ENCODE measurements at regions not wholly inside any gene's neighbourhood (a gene's known extent, or its start where the extent isn't known, plus 50 kb on each side); places are given as distances from the start of the nearest gene placed in this dataset.

DNA sequence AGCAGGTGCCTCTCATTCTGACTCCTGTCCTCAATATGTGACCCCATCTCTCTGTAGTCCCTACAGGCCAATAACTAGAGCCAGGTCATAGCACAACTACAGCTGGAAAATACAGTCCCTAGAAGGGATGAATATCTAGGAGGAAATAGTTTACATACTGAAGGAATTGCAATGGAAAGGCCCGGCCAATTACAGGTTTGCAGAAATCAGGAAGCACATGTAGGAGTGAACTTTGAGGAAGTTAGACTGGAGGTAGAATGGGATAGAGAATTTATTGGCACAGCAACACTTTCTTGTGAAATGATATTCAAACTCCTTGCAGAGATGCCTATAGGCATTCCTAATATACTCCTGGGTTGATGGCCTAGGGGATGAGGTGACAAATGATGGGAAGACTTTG lies 257.3 kb downstream of the GRIN2B start:
- DNase-seq (ENCODE audit: extremely low read depth, insufficient read length) = no peak
- no peak overlapping the region for H3K4me3 ChIP-seq (replicated peaks; ENCODE audit: low read depth, low read length)
- no peaks in the 10 kb centered on the region for H3K36me3 ChIP-seq (ENCODE audit: control insufficient read depth, insufficient read depth, low read length)
- no peaks in the 10 kb centered on the region; the same call in 1 of the 2 replicates for H3K27me3 ChIP-seq (replicated peaks; ENCODE audit: control insufficient read depth, insufficient read depth, low read length)
- TF ChIP-seq, protein P1, sequence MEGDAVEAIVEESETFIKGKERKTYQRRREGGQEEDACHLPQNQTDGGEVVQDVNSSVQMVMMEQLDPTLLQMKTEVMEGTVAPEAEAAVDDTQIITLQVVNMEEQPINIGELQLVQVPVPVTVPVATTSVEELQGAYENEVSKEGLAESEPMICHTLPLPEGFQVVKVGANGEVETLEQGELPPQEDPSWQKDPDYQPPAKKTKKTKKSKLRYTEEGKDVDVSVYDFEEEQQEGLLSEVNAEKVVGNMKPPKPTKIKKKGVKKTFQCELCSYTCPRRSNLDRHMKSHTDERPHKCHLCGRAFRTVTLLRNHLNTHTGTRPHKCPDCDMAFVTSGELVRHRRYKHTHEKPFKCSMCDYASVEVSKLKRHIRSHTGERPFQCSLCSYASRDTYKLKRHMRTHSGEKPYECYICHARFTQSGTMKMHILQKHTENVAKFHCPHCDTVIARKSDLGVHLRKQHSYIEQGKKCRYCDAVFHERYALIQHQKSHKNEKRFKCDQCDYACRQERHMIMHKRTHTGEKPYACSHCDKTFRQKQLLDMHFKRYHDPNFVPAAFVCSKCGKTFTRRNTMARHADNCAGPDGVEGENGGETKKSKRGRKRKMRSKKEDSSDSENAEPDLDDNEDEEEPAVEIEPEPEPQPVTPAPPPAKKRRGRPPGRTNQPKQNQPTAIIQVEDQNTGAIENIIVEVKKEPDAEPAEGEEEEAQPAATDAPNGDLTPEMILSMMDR (IDR thresholded peaks at IDR 0.05; ENCODE audit: insufficient read depth, low read length, poor library complexity, severe bottlenecking) = no peak

DNA sequence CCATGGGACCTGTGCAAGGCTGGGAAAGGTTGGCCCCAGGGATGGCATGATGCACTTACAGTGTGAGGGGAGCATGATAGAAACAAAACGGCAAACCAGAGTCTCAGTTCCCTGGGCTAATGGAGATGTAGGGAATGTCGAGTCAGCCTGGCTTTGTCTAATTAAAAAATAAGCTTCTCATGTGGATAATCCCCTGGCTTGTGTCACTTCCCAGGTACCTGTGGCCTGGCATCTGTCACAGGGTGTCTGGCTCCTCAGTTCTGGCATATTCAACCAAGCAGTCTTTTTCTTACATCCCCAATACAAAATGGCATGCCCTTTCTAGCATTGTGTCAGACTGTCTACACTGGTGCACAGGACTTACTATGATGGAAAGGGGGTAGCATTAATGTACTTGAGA lies 261.4 kb downstream of the GRIN2B start:
- TF ChIP-seq, protein P1 (IDR thresholded peaks at IDR 0.05; ENCODE audit: insufficient read depth, low read length, poor library complexity, severe bottlenecking) = no peak
- no peak for DNase-seq (ENCODE audit: extremely low read depth, insufficient read length)
- Histone ChIP-seq H3K27me3 (replicated peaks; ENCODE audit: control insufficient read depth, insufficient read depth, low read length) (no peaks in the 10 kb centered on the region), H3K36me3 (ENCODE audit: control insufficient read depth, insufficient read depth, low read length) (no peaks in the 10 kb centered on the region), H3K4me3 (replicated peaks; ENCODE audit: low read depth, low read length) (no peak overlapping the region)

DNA sequence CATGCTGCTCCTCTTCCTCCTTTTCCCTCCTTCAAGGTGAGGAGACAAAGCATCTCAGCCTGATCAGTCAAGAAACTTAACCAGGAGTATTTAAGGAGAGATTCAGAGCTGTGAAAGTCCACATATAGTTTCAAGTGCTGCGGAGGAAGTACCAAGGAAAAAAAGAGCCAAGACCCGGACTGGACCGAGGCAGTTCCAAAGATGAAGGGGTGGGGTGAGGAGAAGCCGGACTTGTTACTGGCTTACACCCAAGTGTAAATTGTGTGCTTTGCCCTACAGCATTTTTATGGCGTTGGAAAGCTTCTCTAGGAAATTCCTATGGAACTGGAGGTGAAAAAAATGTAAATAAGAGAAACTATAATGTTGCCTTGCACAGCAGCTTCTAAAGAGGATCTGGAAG lies 263.1 kb downstream of the GRIN2B start:
- no peak for DNase-seq (ENCODE audit: extremely low read depth, insufficient read length)
- Histone ChIP-seq H3K36me3 (ENCODE audit: control insufficient read depth, insufficient read depth, low read length) (no peaks in the 10 kb centered on the region), H3K4me3 (replicated peaks; ENCODE audit: low read depth, low read length) (no peak overlapping the region), H3K27me3 (replicated peaks; ENCODE audit: control insufficient read depth, insufficient read depth, low read length) (no peaks in the 10 kb centered on the region)
- TF ChIP-seq, protein P1 (IDR thresholded peaks at IDR 0.05; ENCODE audit: insufficient read depth, low read length, poor library complexity, severe bottlenecking) = no peak

DNA sequence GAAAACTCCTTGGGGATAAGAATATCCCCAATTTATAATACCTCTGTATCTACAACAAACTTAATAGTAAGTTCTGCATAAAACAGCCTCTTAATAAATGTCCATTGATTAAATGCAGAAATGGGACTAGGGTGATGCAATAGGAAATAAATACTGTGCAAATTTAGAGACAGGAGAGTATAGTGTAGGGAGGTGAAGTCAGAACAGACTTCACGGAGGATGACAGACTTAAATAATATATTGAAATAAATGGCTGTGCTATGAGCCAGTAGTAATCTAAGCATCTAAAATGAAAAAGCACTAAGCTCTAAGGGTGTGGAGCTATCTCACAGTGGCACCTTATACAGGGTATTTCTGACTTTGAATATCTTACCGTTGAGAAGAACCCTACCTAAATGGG lies 265.3 kb downstream of the GRIN2B start:
- no peaks in the 10 kb centered on the region for H3K27me3 ChIP-seq (replicated peaks; ENCODE audit: control insufficient read depth, insufficient read depth, low read length)
- TF ChIP-seq, protein P1 (IDR thresholded peaks at IDR 0.05; ENCODE audit: insufficient read depth, low read length, poor library complexity, severe bottlenecking) = no peak
- no peak for DNase-seq (ENCODE audit: extremely low read depth, insufficient read length)
- no peak overlapping the region for H3K4me3 ChIP-seq (replicated peaks; ENCODE audit: low read depth, low read length)
- H3K36me3 ChIP-seq (ENCODE audit: control insufficient read depth, insufficient read depth, low read length) = no peaks in the 10 kb centered on the region

DNA sequence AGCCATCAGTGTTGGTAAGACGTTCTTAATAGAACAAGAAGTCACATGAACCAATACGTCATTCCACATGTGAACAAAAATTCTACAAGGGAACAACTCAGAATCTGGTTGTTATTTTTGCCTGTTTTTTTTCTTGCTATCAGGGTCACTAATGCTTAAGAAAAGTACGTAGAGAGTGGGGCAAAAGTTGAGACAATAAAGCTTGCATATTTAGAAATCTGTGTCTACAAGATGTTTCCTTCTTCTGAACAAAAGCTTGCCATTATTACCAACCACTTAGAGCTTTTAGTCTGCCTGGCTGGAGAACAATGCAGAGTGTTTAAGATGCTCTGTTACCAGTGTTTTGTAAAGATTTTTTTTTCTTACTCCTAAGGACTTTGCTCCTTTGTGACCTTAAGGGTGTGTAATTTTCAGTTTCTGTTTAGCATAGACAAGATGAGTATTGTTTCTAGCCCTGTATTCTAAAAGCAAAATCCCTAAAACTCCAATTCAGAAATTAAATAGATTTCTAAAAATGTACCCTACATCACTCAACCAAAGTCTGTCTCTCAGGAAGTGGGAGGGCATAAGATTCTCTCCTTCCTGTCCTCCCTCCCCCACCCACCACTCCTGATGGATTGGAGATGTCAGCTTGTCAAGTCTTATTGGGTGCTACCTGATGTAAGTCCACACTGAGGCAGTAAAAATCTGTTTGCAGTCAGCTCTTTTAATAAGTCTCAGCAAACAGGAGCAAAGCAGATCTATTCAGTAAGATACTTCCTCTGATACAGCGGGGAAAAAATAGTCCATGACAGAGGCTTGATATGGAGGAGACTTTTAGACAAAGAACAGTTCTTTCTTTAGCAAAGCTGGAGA lies 267.6 kb downstream of the GRIN2B start:
- TF ChIP-seq, protein P1 (IDR thresholded peaks at IDR 0.05; ENCODE audit: insufficient read depth, low read length, poor library complexity, severe bottlenecking) = no peak
- Histone ChIP-seq H3K36me3 (ENCODE audit: control insufficient read depth, insufficient read depth, low read length) (no peaks in the 10 kb centered on the region), H3K4me3 (replicated peaks; ENCODE audit: low read depth, low read length) (no peak overlapping the region), H3K27me3 (replicated peaks; ENCODE audit: control insufficient read depth, insufficient read depth, low read length) (no peaks in the 10 kb centered on the region)
- DNase-seq (ENCODE audit: extremely low read depth, insufficient read length) = no peak

All from GM06990 (cell line).